ENCODE measurements at regions not wholly inside any gene's neighbourhood (a gene's known extent, or its start where the extent isn't known, plus 50 kb on each side); places are given as distances from the start of the nearest gene placed in this dataset.
A peak's percentile ranks its signal among the peaks of the same experiment; 100 is the strongest.

DNA sequence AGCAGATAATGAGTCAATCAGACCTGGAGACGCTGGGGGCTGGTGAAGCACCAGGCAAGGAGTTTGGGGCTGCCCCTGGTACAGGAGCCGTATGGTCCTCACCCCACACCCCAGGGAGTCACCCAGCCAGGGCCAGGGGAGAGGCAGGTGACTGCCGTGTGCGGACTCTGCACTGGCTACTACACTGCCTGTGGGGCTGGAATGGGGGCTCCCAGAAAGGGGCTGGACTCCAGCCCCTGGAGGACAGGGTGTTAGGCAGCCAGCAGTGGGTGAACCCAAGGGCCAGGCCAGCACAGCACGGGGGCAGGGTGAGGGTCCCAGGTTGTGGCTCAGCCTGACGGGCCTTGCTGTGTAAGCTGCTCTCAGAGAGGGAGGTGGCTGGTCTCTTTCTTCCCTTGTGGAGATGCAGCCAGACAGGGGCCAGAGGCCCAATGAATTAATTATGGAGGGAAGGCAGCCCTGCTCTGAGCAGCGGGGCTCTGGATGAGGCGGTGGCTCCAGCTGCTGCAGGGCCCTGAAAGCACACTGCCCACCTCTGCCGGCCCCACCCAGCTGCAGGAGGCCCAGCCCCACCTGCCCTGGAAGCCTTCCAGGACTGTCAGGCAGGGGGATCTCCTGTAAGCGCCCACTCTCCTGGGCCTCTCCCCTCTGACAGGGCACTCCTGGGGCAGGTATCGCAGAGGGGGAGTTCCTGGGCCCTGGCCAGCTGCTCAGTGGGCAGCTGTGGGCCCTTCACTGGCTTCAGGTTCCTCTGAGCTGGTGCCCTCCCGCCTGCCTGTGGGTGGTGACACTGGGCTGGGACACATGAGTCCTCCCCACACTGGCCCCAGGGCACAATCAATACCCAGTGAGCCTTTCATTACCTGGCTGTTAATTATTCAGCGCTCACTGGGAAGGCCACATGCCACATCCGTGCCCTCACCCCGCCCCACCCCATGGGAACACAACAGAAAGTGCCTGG is 142.5 kb upstream of the C14orf180 start:
- no peak for TF ChIP-seq CTCF (IDR thresholded peaks at IDR 0.05)
- DNase-seq: peak; percentile 10
- Histone ChIP-seq H3K9me3 (no peaks in the 10 kb centered on the region), H3K4me1 (no peaks in the 10 kb centered on the region), H3K4me3 (no peak overlapping the region), H3K27me3 (no peaks in the 10 kb centered on the region), H3K27ac (no peak overlapping the region), H3K36me3 (no peaks in the 10 kb centered on the region), H3K9ac (ENCODE audit: low read depth in 2 of 2, low read length in 2 of 2) (no peak overlapping the region)
- intact Hi-C loops (cut with DNase I): no loop called here

DNA sequence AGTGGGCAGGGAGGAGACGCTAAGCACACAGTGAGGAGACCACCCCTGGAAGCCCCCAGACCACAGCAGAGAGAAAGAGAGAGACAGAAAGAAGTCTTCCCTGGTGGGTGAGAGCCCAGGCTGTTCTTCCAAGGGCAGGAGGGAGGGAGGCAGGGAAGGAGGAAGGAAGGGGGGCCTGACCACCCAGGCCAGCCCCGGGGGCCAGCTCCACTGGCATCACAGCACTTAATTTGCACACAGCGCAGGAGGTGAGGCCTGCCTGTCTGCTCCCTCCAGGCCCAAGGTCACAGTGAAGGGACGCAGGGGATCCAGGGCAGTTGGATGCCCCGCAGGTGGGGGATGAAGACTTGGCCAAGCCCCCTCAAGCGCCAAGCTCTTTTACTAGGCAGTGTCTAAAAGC is 141.9 kb upstream of the C14orf180 start:
- Histone ChIP-seq H3K4me3 (no peak overlapping the region), H3K4me1 (no peaks in the 10 kb centered on the region), H3K9me3 (no peaks in the 10 kb centered on the region), H3K27me3 (no peaks in the 10 kb centered on the region), H3K36me3 (no peaks in the 10 kb centered on the region), H3K27ac (no peak overlapping the region), H3K9ac (ENCODE audit: low read depth in 2 of 2, low read length in 2 of 2) (no peak overlapping the region)
- intact Hi-C loops (cut with DNase I): no loop called here
- TF ChIP-seq CTCF (IDR thresholded peaks at IDR 0.05): no peak
- no peak for DNase-seq

- intact Hi-C loops (cut with DNase I): no loop called here
- TF ChIP-seq CTCF (IDR thresholded peaks at IDR 0.05): no peak
Measured at GRCh38 chr14:104438166-104438887, 141.2 kb upstream of the C14orf180 start.

GRCh38 chr14:104439625-104440024 is 139.9 kb upstream of the C14orf180 start:
- Histone ChIP-seq H3K4me1 (no peaks in the 10 kb centered on the region), H3K4me3 (no peak overlapping the region), H3K27me3 (no peaks in the 10 kb centered on the region), H3K27ac (no peak overlapping the region), H3K9ac (ENCODE audit: low read depth in 2 of 2, low read length in 2 of 2) (no peak overlapping the region), H3K36me3 (no peaks in the 10 kb centered on the region), H3K9me3 (no peaks in the 10 kb centered on the region)
- no peak for DNase-seq
- intact Hi-C loops (cut with DNase I): no loop called here
- TF ChIP-seq CTCF (IDR thresholded peaks at IDR 0.05): no peak

More at GRCh38 chr14:104438166-104438887, 141.2 kb upstream of the C14orf180 start:
- H3K27ac ChIP-seq: no peak overlapping the region
- no peak overlapping the region for H3K4me3 ChIP-seq
- DNase-seq: peak; percentile 12
- H3K36me3 ChIP-seq: no peaks in the 10 kb centered on the region
- no peaks in the 10 kb centered on the region for H3K9me3 ChIP-seq
- no peaks in the 10 kb centered on the region for H3K27me3 ChIP-seq
- H3K4me1 ChIP-seq: no peaks in the 10 kb centered on the region
- no peak overlapping the region for H3K9ac ChIP-seq (ENCODE audit: low read depth in 2 of 2, low read length in 2 of 2)

DNA sequence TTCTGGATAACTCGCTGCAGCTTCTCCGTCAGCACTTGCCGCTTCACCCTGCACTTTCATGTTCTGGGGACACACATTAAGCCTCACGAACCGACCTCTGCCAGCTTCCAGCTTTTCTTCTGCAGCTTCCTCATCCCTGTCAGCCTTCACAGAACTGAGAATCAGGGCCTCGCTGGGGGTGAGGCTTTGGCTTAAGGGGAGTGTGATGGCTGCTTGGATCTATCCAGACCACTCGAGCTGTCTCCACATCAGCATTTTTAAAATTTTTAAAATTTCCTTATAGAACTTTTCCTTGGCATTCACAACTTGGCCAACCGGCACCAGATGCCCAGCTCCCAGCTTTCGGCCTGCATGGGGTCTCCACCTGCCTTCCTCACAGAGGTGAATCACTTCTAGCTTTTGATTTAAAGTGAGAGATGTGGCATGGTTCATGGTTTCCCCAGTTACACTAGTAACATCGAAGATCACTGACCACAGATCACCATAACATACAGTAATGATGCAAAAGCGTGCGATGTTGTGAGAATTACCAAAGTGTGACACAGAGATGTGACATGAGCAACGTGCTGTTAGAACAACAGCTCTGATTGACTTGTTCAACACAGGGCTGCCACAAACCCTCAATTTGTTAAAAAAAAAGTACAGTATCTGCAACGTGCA is 139.1 kb upstream of the C14orf180 start:
- Histone ChIP-seq H3K36me3 (no peaks in the 10 kb centered on the region), H3K27me3 (no peaks in the 10 kb centered on the region), H3K27ac (no peak overlapping the region), H3K9ac (ENCODE audit: low read depth in 2 of 2, low read length in 2 of 2) (no peak overlapping the region), H3K4me3 (no peak overlapping the region), H3K4me1 (no peaks in the 10 kb centered on the region), H3K9me3 (no peaks in the 10 kb centered on the region)
- intact Hi-C loops (cut with DNase I): no loop called here
- DNase-seq: no peak
- no peak for TF ChIP-seq CTCF (IDR thresholded peaks at IDR 0.05)
